Tibial nerve (tissue), 4 donors: ENCODE measurements at regions not wholly inside any gene's neighbourhood (a gene's known extent, or its start where the extent isn't known, plus 50 kb on each side); places are given as distances from the start of the nearest gene placed in this dataset.
A peak's percentile ranks its signal among the peaks of the same experiment; 100 is the strongest.

ENCODE experiments used
- DNase-seq, 2 donors: peaks; one replicate each; pipeline ENCODE4 v3.0.0-alpha.2; 2019; ENCODE audit warnings: low spot score in 2 of 2
- H3K27ac ChIP-seq, 4 donors: fragments of 200-600 bp; sonication (generic) in 3 of 4; one replicate each; pipeline ENCODE4 v1.5.1; 2017 to 2019; ENCODE audit warnings: mild to moderate bottlenecking in 1 of 4
- H3K27me3 ChIP-seq, 2 donors: fragments of 200-600 bp; sonication (generic) in 1 of 2; one replicate each; pipeline versions ENCODE4 v1.5.1 to v1.6.0; 2017 to 2019
- H3K36me3 ChIP-seq, 3 donors: fragments of 200-600 bp; sonication (generic); one replicate each; pipeline ENCODE4 v1.5.1; 2018 to 2019
- H3K4me1 ChIP-seq, 4 donors: fragments of 200-600 bp; sonication (generic) in 3 of 4; one replicate each; pipeline ENCODE4 v1.5.1; 2017 to 2019
- H3K4me3 ChIP-seq, 4 donors: fragments of 200-600 bp; sonication (generic) in 3 of 4; one replicate each; pipeline ENCODE4 v1.5.1; 2017 to 2019; ENCODE audit warnings: mild to moderate bottlenecking in 1 of 4, moderate library complexity in 1 of 4
- H3K9me3 ChIP-seq, 4 donors: fragments of 200-600 bp; sonication (generic) in 3 of 4; one replicate each; pipeline ENCODE4 v1.5.1; 2017 to 2019
- CTCF ChIP-seq, 5 experiments: fragments of 200-600 bp in 3 of 5; fragments of 450-650 bp in 2 of 5; sonication (generic) in 3 of 5; IDR thresholded peaks; one replicate each; pipeline ENCODE4 v1.5.1; 2016 to 2019; ENCODE audit warnings: antibody characterized with exemption in 5 of 5, mild to moderate bottlenecking in 3 of 5, moderate library complexity in 2 of 5
- EP300 ChIP-seq, 2 donors: sonication (generic); formaldehyde crosslinking; IDR thresholded peaks; one replicate each; pipeline ENCODE4 v1.6.1; 2017; ENCODE audit warnings: antibody characterized with exemption in 2 of 2, mild to moderate bottlenecking in 1 of 2
- POLR2A ChIP-seq, 2 donors: fragments of 450-650 bp; IDR thresholded peaks; one replicate each; pipeline ENCODE4 v1.6.1; 2017; ENCODE audit warnings: antibody characterized with exemption in 2 of 2, mild to moderate bottlenecking in 2 of 2, moderate library complexity in 2 of 2
- WGBS, 2 donors: methylation state at CpG; one replicate each; pipeline ENCODE4 v1.1.5; 2018; 5-methylcytosine and 5-hydroxymethylcytosine counted together

GRCh38 chr3:188940573-188940932 lies 231.2 kb upstream of the TPRG1 start:
- DNase-seq, result no peak
- Histone ChIP-seq H3K4me3 (no peak overlapping the region), H3K36me3 (no peaks in the 10 kb centered on the region), H3K9me3 (peaks cover 0 to 7% (median 0%) of the 10 kb centered on the region in 4 donors), H3K27me3 (no peaks in the 10 kb centered on the region), H3K27ac (peak overlapping the region in 2 of 4 donors; percentile 55 to 56), H3K4me1 (peaks cover 0 to 34% (median 5%) of the 10 kb centered on the region in 4 donors)
- 23 to 25% methylated on average over 1 of the region's 1 CpG for WGBS, 2 donors
- TF ChIP-seq CTCF (IDR thresholded peaks at IDR 0.05), result no peak
- TF ChIP-seq EP300 (IDR thresholded peaks at IDR 0.05), result peak in 1 of 2 donors; percentile 80

GRCh38 chr3:188941103-188941502 lies 230.7 kb upstream of the TPRG1 start:
- TF ChIP-seq EP300 (IDR thresholded peaks at IDR 0.05) (no peak), POLR2A (IDR thresholded peaks at IDR 0.05) (no peak), CTCF (IDR thresholded peaks at IDR 0.05) (no peak)

GRCh38 chr3:188942191-188942590 lies 229.6 kb upstream of the TPRG1 start:
- Histone ChIP-seq H3K4me3 (no peak overlapping the region), H3K9me3 (peaks cover 0 to 7% (median 0%) of the 10 kb centered on the region in 4 donors), H3K4me1 (peaks cover 0 to 50% (median 7%) of the 10 kb centered on the region in 4 donors), H3K27ac (no peak overlapping the region), H3K36me3 (no peaks in the 10 kb centered on the region), H3K27me3 (no peaks in the 10 kb centered on the region)
- 94 to 95% methylated on average over 2 of the region's 2 CpGs for WGBS, 2 donors
- no peak for TF ChIP-seq CTCF (IDR thresholded peaks at IDR 0.05)
- no peak for TF ChIP-seq POLR2A (IDR thresholded peaks at IDR 0.05)
- no peak for TF ChIP-seq EP300 (IDR thresholded peaks at IDR 0.05)
- no peak for DNase-seq

More at GRCh38 chr3:188941103-188941502, 230.7 kb upstream of the TPRG1 start:
- H3K4me1 ChIP-seq, result peaks cover 0 to 39% (median 5%) of the 10 kb centered on the region in 4 donors
- 72 to 86% methylated on average over 3 of the region's 3 CpGs for WGBS, 2 donors
- no peaks in the 10 kb centered on the region for H3K36me3 ChIP-seq
- DNase-seq, result no peak
- no peaks in the 10 kb centered on the region for H3K27me3 ChIP-seq
- H3K27ac ChIP-seq, result peak overlapping the region in 3 of 4 donors; percentile 13 to 55 (median 55)
- H3K9me3 ChIP-seq, result peaks cover 0 to 7% (median 0%) of the 10 kb centered on the region in 4 donors
- H3K4me3 ChIP-seq, result no peak overlapping the region

DNA sequence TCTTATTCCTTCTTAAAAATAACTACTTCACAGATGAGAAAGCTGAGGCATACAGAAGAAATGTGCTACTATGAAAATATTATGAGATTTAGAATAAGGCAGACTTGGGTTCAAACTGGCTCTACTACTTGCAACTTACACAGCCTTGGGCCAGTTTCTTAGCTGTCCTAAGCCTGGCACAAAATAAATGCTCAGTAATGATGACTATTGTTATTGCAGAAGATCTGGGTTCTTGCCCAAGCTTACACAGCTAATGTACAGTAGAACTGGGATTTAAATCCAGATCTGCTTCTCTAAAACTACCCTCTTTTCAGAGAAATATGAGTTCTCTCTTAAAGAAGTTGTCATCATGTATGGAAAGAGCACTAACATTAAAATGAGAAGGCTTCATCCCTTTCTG lies 228.2 kb upstream of the TPRG1 start:
- peaks cover 0 to 58% (median 13%) of the 10 kb centered on the region in 4 donors for H3K4me1 ChIP-seq
- no peak overlapping the region for H3K4me3 ChIP-seq
- no peak for TF ChIP-seq CTCF (IDR thresholded peaks at IDR 0.05)
- TF ChIP-seq EP300 (IDR thresholded peaks at IDR 0.05), result no peak
- no peak for TF ChIP-seq POLR2A (IDR thresholded peaks at IDR 0.05)
- peaks cover 0 to 7% (median 0%) of the 10 kb centered on the region in 4 donors for H3K9me3 ChIP-seq
- no peaks in the 10 kb centered on the region for H3K27me3 ChIP-seq
- no peaks in the 10 kb centered on the region for H3K36me3 ChIP-seq
- peak overlapping the region in 3 of 4 donors; percentile 1 to 99 (median 99) for H3K27ac ChIP-seq
- DNase-seq, result no peak

DNA sequence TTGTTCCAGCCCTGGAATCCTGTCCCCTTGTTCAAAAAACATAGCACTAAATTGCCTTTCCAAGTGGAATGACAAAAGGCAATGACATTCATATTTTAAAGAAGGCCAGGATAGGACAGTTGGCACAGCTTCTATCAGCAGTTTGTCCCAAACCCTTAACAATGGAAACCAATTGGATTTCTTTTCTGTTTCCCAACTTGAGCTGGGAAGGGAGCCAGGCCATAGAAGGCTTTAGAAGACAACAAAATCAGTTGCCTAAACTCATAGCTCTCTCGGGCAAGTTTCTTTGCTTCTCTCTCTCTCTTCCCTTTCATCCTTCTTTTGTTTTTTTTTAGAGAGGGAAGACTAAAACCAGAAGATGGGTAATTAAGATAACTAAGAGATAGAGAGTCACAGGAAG lies 227.7 kb upstream of the TPRG1 start:
- DNase-seq, result no peak
- peak overlapping the region; percentile 1 to 99 (median 79) for H3K27ac ChIP-seq
- WGBS, 2 donors, result 28 to 38% methylated on average over 1 of the region's 1 CpG
- peaks cover 0 to 61% (median 18%) of the 10 kb centered on the region in 4 donors for H3K4me1 ChIP-seq
- H3K4me3 ChIP-seq, result no peak overlapping the region
- no peaks in the 10 kb centered on the region for H3K27me3 ChIP-seq
- H3K9me3 ChIP-seq, result peaks cover 0 to 7% (median 0%) of the 10 kb centered on the region in 4 donors
- H3K36me3 ChIP-seq, result no peaks in the 10 kb centered on the region
- TF ChIP-seq EP300 (IDR thresholded peaks at IDR 0.05) (peak in 1 of 2 donors; percentile 14), POLR2A (IDR thresholded peaks at IDR 0.05) (no peak), CTCF (IDR thresholded peaks at IDR 0.05) (no peak)
